ENCODE measurements at regions not wholly inside any gene's neighbourhood (a gene's known extent, or its start where the extent isn't known, plus 50 kb on each side); places are given as distances from the start of the nearest gene placed in this dataset.
"Not testable (repeated sequence)": the region's sequence is repeated elsewhere in the genome, so short reads cannot be mapped to it uniquely, and the experiment has no call there.

- not testable (repeated sequence) for TF ChIP-seq CTCF (conservative IDR thresholded peaks at IDR 0.05; ENCODE audit: low read depth, low read length); EZH2 (IDR thresholded peaks at IDR 0.05; ENCODE audit: borderline replicate concordance, low read depth, low read length, poor library complexity, severe bottlenecking)
Observed at GRCh38 chr14:106738598-106739258, 1212.3 kb downstream of the TMEM121 start.
